Osteocyte (in vitro differentiated cells): ENCODE measurements at regions not wholly inside any gene's neighbourhood (a gene's known extent, or its start where the extent isn't known, plus 50 kb on each side); places are given as distances from the start of the nearest gene placed in this dataset.
"Not testable (repeated sequence)": the region's sequence is repeated elsewhere in the genome, so short reads cannot be mapped to it uniquely, and the experiment has no call there.

ENCODE experiments used
- DNase-seq: peaks from one replicate; pipeline ENCODE4 v3.0.0; 2021; ENCODE audit warnings: mixed read lengths; ENCODE audit not compliant: unreplicated experiment; ENCODE audit errors: extremely low spot score
- H3K27ac Mint-ChIP-seq: one replicate; pipeline ENCODE4 v1.8.0; 2021; ENCODE audit warnings: mild to moderate bottlenecking, mixed read lengths; ENCODE audit not compliant: unreplicated experiment
- H3K27me3 Mint-ChIP-seq: one replicate; pipeline ENCODE4 v1.8.0; 2021; ENCODE audit warnings: mixed read lengths; ENCODE audit not compliant: unreplicated experiment
- H3K36me3 Mint-ChIP-seq: one replicate; pipeline ENCODE4 v1.8.0; 2021; ENCODE audit warnings: mixed read lengths; ENCODE audit not compliant: unreplicated experiment
- H3K4me1 Mint-ChIP-seq: one replicate; pipeline ENCODE4 v1.8.0; 2021; ENCODE audit warnings: mixed read lengths; ENCODE audit not compliant: unreplicated experiment
- H3K4me3 Mint-ChIP-seq: one replicate; pipeline ENCODE4 v1.8.0; 2021; ENCODE audit warnings: mild to moderate bottlenecking, moderate library complexity, mixed read lengths; ENCODE audit not compliant: unreplicated experiment
- H3K9me3 Mint-ChIP-seq: one replicate; pipeline ENCODE4 v1.8.0; 2021; ENCODE audit warnings: mixed read lengths; ENCODE audit not compliant: unreplicated experiment
- CTCF ChIP-seq: fragments of 200-600 bp; sonication (generic); IDR thresholded peaks from 2 replicates; pipeline ENCODE4 v1.5.0; 2021; ENCODE audit warnings: antibody characterized with exemption, mild to moderate bottlenecking, moderate library complexity

DNA sequence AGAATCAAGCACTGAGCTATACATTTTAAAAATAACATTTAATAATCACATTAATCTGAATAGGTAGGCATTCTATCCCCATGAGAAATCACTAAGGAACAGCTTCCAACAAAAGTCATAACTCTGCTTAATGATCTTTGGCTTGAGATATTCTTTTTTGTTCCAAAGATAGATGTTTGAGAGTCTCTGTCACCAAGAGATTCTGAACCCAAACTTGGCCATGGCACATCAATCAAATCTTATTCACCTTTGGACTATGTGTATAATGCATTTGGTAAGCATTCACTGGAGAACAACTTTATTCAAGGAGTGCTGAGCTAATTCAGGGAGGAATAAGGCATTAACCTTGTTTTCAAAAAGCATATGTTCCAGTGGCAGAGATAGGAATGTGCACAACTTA, 743.3 kb downstream of the SLC4A3 start:
- Mint-ChIP-seq H3K27ac (no peak overlapping the region), H3K4me3 (no peak overlapping the region), H3K9me3 (peaks cover 8% of the 10 kb centered on the region), H3K36me3 (no peaks in the 10 kb centered on the region), H3K4me1 (peaks cover 9% of the 10 kb centered on the region), H3K27me3 (no peaks in the 10 kb centered on the region)
- DNase-seq, result no peak
- no peak for TF ChIP-seq CTCF

DNA sequence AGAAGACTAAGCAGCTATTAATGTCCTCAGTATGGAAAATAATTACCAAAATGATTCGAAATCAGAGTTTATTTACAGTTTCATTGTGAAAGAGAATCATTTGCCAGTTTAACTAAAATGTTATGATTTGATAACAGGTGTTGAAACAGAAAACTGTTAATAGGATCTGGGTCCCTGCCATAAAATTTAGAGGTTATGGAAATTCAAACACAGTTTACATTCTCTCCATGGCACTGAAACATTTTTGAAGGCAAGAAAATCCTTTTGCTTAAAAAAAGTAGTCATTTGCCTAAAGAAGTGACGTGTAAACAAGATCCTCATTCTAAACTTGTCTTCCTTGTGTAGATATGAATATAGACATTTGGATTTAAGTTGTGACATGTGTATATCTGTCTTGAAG, 743.8 kb downstream of the SLC4A3 start:
- peaks cover 8% of the 10 kb centered on the region for H3K9me3 Mint-ChIP-seq
- H3K27ac Mint-ChIP-seq, result no peak overlapping the region
- no peaks in the 10 kb centered on the region for H3K27me3 Mint-ChIP-seq
- TF ChIP-seq CTCF, result no peak
- no peak overlapping the region for H3K4me3 Mint-ChIP-seq
- no peaks in the 10 kb centered on the region for H3K36me3 Mint-ChIP-seq
- H3K4me1 Mint-ChIP-seq, result peaks cover 9% of the 10 kb centered on the region
- DNase-seq, result no peak

GRCh38 chr2:220373878-220374277, 746.4 kb downstream of the SLC4A3 start:
- no peak for DNase-seq
- Mint-ChIP-seq H3K27ac (no peak overlapping the region), H3K4me3 (no peak overlapping the region), H3K27me3 (no peaks in the 10 kb centered on the region), H3K36me3 (no peaks in the 10 kb centered on the region), H3K4me1 (peaks cover 14% of the 10 kb centered on the region), H3K9me3 (no peaks in the 10 kb centered on the region)
- TF ChIP-seq CTCF, result no peak

DNA sequence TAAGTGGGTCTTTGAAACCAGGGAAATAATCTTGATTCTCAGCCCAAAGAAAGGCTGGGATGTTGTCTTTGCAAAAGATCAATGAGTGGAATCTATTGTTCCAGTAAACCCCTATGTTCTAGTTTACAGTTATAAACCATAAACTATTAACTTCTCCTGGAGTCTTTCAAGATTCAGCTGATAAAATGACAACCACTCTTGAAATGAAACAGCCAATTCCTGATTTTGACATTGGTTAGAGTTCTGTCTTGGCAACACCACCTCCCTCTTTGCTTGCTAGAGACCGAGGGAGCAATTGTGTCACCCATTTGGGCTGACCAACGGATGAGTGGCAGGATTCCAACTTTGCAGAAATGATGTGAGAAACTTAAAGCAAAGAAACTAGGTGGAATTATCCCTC, 746.9 kb downstream of the SLC4A3 start:
- Mint-ChIP-seq H3K4me3 (no peak overlapping the region), H3K36me3 (no peaks in the 10 kb centered on the region), H3K9me3 (no peaks in the 10 kb centered on the region), H3K27ac (no peak overlapping the region), H3K27me3 (no peaks in the 10 kb centered on the region), H3K4me1 (peaks cover 14% of the 10 kb centered on the region)
- TF ChIP-seq CTCF, result no peak
- no peak for DNase-seq

- H3K4me3 Mint-ChIP-seq, result no peak overlapping the region
- peak; percentile 31 for TF ChIP-seq CTCF
- H3K4me1 Mint-ChIP-seq, result peaks cover 14% of the 10 kb centered on the region
- H3K9me3 Mint-ChIP-seq, result peaks cover 22% of the 10 kb centered on the region
- H3K27ac Mint-ChIP-seq, result no peak overlapping the region
- DNase-seq, result no peak
- no peaks in the 10 kb centered on the region for H3K27me3 Mint-ChIP-seq
- peaks cover 8% of the 10 kb centered on the region for H3K36me3 Mint-ChIP-seq
Measured at GRCh38 chr2:220377482-220378155, 750.2 kb downstream of the SLC4A3 start.

DNA sequence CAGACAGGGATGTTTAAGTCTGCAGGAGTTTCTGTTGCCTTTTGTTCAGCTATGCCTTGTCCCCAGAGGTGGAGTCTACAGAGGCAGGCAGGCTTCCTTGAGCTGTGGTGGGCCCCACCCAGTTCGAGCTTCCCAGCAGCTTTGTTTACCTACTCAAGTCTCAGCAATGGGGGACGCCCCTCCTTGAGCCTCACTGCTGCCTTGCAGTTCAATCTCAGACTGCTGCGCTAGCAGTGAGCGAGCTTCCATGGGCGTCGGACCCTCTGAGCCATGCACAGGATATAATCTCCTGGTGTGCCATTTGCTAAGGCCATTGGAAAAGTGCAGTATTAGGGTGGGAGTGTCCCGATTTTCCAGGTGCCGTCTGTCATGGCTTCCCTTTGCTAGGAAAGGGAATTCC, 760.3 kb downstream of the SLC4A3 start:
- not testable (repeated sequence) for H3K27ac Mint-ChIP-seq, H3K4me3 Mint-ChIP-seq, H3K27me3 Mint-ChIP-seq, H3K36me3 Mint-ChIP-seq, H3K4me1 Mint-ChIP-seq, DNase-seq
- peaks cover 19% of the 10 kb centered on the region for H3K9me3 Mint-ChIP-seq
